NCI-H2196 (cell line): ENCODE measurements at regions not wholly inside any gene's neighbourhood (a gene's known extent, or its start where the extent isn't known, plus 50 kb on each side); places are given as distances from the start of the nearest gene placed in this dataset.

Source experiments
- DNase-seq: peaks from one replicate; lab custom pipeline; 2025; ENCODE audit not compliant: unreplicated experiment; lab: John Stamatoyannopoulos, UW

GRCh38 chr14:87073880-87074570, 919.0 kb downstream of the GALC start:
- no peak for DNase-seq

GRCh38 chr14:87067591-87067990, 925.4 kb downstream of the GALC start:
- DNase-seq = no peak

GRCh38 chr14:87067061-87067460, 925.9 kb downstream of the GALC start:
- no peak for DNase-seq

GRCh38 chr14:87066221-87066817, 926.7 kb downstream of the GALC start:
- no peak for DNase-seq

- DNase-seq = no peak
Measured at GRCh38 chr14:87065366-87065765, 927.6 kb downstream of the GALC start.

GRCh38 chr14:87063181-87063580, 929.8 kb downstream of the GALC start:
- DNase-seq = no peak

GRCh38 chr14:87060405-87060804, 932.6 kb downstream of the GALC start:
- DNase-seq = no peak

- no peak for DNase-seq
Measured at GRCh38 chr14:87059060-87059839, 933.7 kb downstream of the GALC start.

GRCh38 chr14:87055007-87055406, 938.0 kb downstream of the GALC start:
- no peak for DNase-seq

- no peak for DNase-seq
Measured at GRCh38 chr14:87052646-87053225, 940.2 kb downstream of the GALC start.

- no peak for DNase-seq
Measured at GRCh38 chr14:87050421-87050820, 942.6 kb downstream of the GALC start.

- no peak for DNase-seq
Measured at GRCh38 chr14:87049950-87050349, 943.0 kb downstream of the GALC start.

GRCh38 chr14:87046960-87047359, 946.0 kb downstream of the GALC start:
- DNase-seq = no peak

GRCh38 chr14:87045956-87046355, 947.0 kb downstream of the GALC start:
- DNase-seq = no peak

GRCh38 chr14:87045246-87045645, 947.7 kb downstream of the GALC start:
- DNase-seq = no peak

- DNase-seq = no peak
Measured at GRCh38 chr14:87044807-87045206, 948.2 kb downstream of the GALC start.

- no peak for DNase-seq
Measured at GRCh38 chr14:87043667-87044200, 949.2 kb downstream of the GALC start.

GRCh38 chr14:87042354-87042753, 950.6 kb downstream of the GALC start:
- DNase-seq = no peak

GRCh38 chr14:87041290-87042020, 951.5 kb downstream of the GALC start:
- no peak for DNase-seq

GRCh38 chr14:87034680-87035079, 958.3 kb downstream of the GALC start:
- no peak for DNase-seq

GRCh38 chr14:87030197-87030596, 962.8 kb downstream of the GALC start:
- DNase-seq = no peak
